Calu3 (cell line): ENCODE measurements at regions not wholly inside any gene's neighbourhood (a gene's known extent, or its start where the extent isn't known, plus 50 kb on each side); places are given as distances from the start of the nearest gene placed in this dataset.

Source experiments
- BruUV-seq: library from RNA; stranded (reverse); fragments of 400-500 nt; replicated peaks from 2 replicates; lab custom pipeline; 2021; lab: Mats Ljungman, UMichigan
- CTCF ChIA-PET: fragments of 300-600 bp; sonication (Branson Sonifier 250); formaldehyde crosslinking; loops from one replicate; lab custom pipeline; 2022; ENCODE audit warnings: antibody characterized with exemption; lab: Charles Lee
- DNase-seq: peaks from one replicate; pipeline ENCODE4 v3.0.0; 2022
- H3K27ac Mint-ChIP-seq: one replicate; pipeline ENCODE4 v1.8.0; 2022; ENCODE audit warnings: mixed read lengths; ENCODE audit not compliant: unreplicated experiment
- H3K27me3 Mint-ChIP-seq: one replicate; pipeline ENCODE4 v1.8.0; 2022; ENCODE audit warnings: mixed read lengths; ENCODE audit not compliant: unreplicated experiment
- H3K36me3 Mint-ChIP-seq: one replicate; pipeline ENCODE4 v1.8.0; 2022; ENCODE audit warnings: mild to moderate bottlenecking, moderate library complexity, mixed read lengths; ENCODE audit not compliant: insufficient read depth, unreplicated experiment
- H3K4me1 Mint-ChIP-seq: one replicate; pipeline ENCODE4 v1.8.0; 2022; ENCODE audit warnings: mild to moderate bottlenecking, low read depth, mixed read lengths; ENCODE audit not compliant: unreplicated experiment
- H3K4me3 Mint-ChIP-seq: one replicate; pipeline ENCODE4 v1.8.0; 2022; ENCODE audit warnings: mild to moderate bottlenecking, low read depth, moderate library complexity, mixed read lengths; ENCODE audit not compliant: unreplicated experiment
- H3K9me3 Mint-ChIP-seq: one replicate; pipeline ENCODE4 v1.8.0; 2022; ENCODE audit warnings: low read depth, mixed read lengths; ENCODE audit not compliant: unreplicated experiment
- intact Hi-C: fragments of 100-400 bp; cut with micrococcal nuclease; formaldehyde crosslinking; loops from one replicate; pipeline ENCODE4 v1.10.0; 2022; ENCODE audit not compliant: unreplicated experiment
- TF ChIP-seq, protein P1 (sequence below): fragments of 200-600 bp; IDR thresholded peaks from one replicate; pipeline ENCODE4 v1.8.0; 2022; ENCODE audit warnings: antibody characterized with exemption; ENCODE audit not compliant: unreplicated experiment

DNA sequence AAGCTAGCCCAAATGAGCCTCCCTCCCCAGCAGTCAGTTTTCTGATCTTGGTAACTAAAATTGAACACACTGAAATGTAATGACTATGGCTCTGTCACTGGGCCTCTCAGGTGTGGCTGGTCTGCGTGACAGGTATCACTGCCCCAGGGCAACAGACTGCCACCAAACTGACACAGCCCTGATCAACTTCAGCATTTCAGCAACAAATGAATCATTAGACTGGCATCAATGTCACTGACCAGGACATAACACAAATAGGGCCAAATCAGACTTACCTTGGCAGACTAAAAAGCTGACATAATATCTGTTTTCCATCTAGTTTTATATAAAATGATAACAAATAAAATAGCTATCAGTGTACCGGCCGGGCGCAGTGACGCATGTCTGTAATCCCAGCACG is 290.8 kb upstream of the CHAC2 start:
- intact Hi-C loops = no loop called here
- no TSS peak for BruUV-seq

DNA sequence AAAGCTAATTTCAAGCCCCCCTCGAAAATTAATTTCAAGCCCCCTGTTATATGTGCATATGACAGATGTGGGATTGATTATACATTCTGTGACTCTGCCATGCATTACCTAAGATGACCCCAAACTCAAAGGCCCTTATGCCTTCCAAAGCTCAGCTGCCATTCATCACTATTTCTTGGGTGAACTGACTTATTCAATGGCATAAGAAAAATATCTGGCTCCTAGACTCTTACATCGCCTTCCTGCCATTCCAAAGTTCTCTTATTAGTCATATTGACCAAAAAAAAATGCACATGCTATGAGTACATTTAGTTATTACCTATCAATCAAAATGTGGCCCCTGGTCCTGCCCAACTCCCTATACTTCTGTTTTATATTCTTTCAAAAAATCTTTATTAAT is 291.8 kb upstream of the CHAC2 start:
- H3K27me3 Mint-ChIP-seq = no peaks in the 10 kb centered on the region
- intact Hi-C loops = no loop called here
- BruUV-seq = no TSS peak
- peak overlapping the region; percentile 2 for H3K4me3 Mint-ChIP-seq
- no peak for DNase-seq
- H3K27ac Mint-ChIP-seq = peak overlapping the region; percentile 47
- TF ChIP-seq, protein P1, sequence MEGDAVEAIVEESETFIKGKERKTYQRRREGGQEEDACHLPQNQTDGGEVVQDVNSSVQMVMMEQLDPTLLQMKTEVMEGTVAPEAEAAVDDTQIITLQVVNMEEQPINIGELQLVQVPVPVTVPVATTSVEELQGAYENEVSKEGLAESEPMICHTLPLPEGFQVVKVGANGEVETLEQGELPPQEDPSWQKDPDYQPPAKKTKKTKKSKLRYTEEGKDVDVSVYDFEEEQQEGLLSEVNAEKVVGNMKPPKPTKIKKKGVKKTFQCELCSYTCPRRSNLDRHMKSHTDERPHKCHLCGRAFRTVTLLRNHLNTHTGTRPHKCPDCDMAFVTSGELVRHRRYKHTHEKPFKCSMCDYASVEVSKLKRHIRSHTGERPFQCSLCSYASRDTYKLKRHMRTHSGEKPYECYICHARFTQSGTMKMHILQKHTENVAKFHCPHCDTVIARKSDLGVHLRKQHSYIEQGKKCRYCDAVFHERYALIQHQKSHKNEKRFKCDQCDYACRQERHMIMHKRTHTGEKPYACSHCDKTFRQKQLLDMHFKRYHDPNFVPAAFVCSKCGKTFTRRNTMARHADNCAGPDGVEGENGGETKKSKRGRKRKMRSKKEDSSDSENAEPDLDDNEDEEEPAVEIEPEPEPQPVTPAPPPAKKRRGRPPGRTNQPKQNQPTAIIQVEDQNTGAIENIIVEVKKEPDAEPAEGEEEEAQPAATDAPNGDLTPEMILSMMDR = no peak
- H3K4me1 Mint-ChIP-seq = peaks cover 25% of the 10 kb centered on the region
- CTCF ChIA-PET = no interaction called here
- no peaks in the 10 kb centered on the region for H3K9me3 Mint-ChIP-seq
- no peaks in the 10 kb centered on the region for H3K36me3 Mint-ChIP-seq

More for the DNA sequence above, 290.8 kb upstream of the CHAC2 start:
- H3K4me3 Mint-ChIP-seq = no peak overlapping the region
- H3K4me1 Mint-ChIP-seq = peaks cover 25% of the 10 kb centered on the region
- H3K27ac Mint-ChIP-seq = peak overlapping the region; percentile 47
- TF ChIP-seq, protein P1 = no peak
- H3K36me3 Mint-ChIP-seq = no peaks in the 10 kb centered on the region
- no peaks in the 10 kb centered on the region for H3K27me3 Mint-ChIP-seq
- H3K9me3 Mint-ChIP-seq = no peaks in the 10 kb centered on the region
- DNase-seq = peak; percentile 46
- CTCF ChIA-PET = no interaction called here

DNA sequence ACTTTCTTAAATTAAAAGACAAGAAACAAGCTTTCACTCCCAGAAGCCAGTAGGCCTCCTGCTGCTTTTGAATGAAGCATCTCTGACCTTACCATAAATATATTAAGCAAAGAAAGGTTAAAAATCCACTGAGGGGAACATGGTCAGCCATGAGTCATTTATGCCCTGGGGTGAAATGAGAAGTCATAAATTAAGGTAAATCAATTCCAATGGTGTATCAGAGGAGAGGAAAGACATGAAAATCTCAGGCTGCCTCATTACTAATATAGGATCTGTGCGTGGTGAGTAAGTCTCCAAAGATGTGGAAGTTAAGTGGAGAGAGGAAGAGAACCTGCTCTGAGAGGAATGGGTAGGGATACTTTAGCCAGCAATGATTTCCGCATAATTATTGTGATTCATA is 292.3 kb upstream of the CHAC2 start:
- peak overlapping the region; percentile 47 for H3K27ac Mint-ChIP-seq
- peaks cover 25% of the 10 kb centered on the region for H3K4me1 Mint-ChIP-seq
- TF ChIP-seq, protein P1 = no peak
- CTCF ChIA-PET = no interaction called here
- peak overlapping the region; percentile 2 for H3K4me3 Mint-ChIP-seq
- no peaks in the 10 kb centered on the region for H3K27me3 Mint-ChIP-seq
- H3K36me3 Mint-ChIP-seq = no peaks in the 10 kb centered on the region
- DNase-seq = peak; percentile 30
- no TSS peak for BruUV-seq
- intact Hi-C loops = no loop called here
- no peaks in the 10 kb centered on the region for H3K9me3 Mint-ChIP-seq

DNA sequence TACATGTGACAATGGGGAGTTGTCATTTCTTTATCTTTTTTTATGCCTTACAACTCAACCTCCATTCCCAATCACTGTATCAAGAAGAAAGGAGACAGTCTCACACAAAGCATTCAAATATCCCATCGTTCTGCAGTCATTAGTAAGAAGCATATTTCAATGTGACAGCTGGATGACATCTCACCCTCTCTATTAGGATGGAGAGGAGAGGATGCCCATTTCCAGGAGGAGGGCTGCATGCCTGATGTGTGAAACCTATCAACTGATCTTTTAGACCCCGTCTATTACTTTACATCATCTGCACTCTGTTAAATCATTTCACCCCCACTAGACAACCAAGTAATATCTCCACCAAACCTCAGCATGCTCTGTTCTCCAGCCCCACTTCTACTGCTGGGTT is 292.7 kb upstream of the CHAC2 start:
- Mint-ChIP-seq H3K9me3 (no peaks in the 10 kb centered on the region), H3K4me3 (no peak overlapping the region), H3K4me1 (peaks cover 25% of the 10 kb centered on the region), H3K27ac (peak overlapping the region; percentile 47), H3K27me3 (no peaks in the 10 kb centered on the region), H3K36me3 (no peaks in the 10 kb centered on the region)
- TF ChIP-seq, protein P1 = no peak
- CTCF ChIA-PET = no interaction called here
- BruUV-seq = no TSS peak
- intact Hi-C loops = no loop called here
- no peak for DNase-seq
